22Rv1 (cell line): ENCODE measurements at regions not wholly inside any gene's neighbourhood (a gene's known extent, or its start where the extent isn't known, plus 50 kb on each side); places are given as distances from the start of the nearest gene placed in this dataset.
"Not testable (repeated sequence)": the region's sequence is repeated elsewhere in the genome, so short reads cannot be mapped to it uniquely, and the experiment has no call there.

Source experiments
- H3K27ac ChIP-seq: fragments of 450-650 bp; 2 replicates; pipeline ENCODE4 v1.5.1; 2017
- CTCF ChIP-seq: fragments of 450-650 bp; IDR thresholded peaks from 2 replicates; pipeline ENCODE4 v1.5.1; 2017; ENCODE audit warnings: mild to moderate bottlenecking
- ZFX ChIP-seq: fragments of 450-650 bp; IDR thresholded peaks from 2 replicates; pipeline ENCODE4 v1.6.1; 2017; ENCODE audit warnings: antibody characterized with exemption, borderline replicate concordance

DNA sequence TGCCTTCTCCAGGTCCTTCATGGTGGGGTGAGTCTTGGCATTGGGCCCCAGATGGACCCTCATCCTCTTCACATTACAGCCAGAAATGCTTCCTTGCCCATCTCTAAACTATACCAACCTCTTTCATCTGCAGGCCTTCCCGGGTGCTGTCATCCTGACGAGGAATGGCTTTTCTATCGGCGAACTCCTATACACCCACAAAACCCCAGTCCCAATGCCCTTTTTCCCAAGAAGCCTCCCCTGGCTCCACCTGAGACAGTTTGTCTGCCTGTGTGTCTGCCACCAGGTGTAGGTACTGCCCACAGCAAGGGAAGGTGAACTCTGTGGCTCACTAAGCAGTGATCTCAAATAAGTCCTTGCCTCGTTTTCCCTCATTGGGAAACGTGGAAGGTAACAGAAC is 55.3 kb downstream of the PTPRS start:
- TF ChIP-seq CTCF (no peak), ZFX (no peak)
- H3K27ac ChIP-seq = no peak overlapping the region

DNA sequence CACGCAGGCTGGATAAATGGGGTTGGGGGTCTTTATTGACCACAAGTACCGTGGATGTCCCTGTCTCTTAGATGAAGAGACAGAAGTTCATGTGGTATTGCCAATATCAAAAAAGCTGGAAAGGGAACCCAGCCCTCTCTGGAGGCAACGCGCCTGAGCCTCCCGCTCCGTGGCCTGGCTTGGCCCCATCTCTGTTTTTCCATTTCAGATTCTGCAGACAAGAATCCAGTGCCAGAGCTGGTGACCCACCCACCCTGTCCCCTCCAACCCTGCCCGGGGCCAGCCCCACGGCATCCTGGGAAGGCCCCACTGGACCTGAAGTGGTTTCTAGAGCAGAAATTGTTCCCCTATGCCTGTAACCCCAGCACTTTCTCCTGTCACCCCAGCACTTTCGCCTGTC is 57.7 kb downstream of the PTPRS start:
- H3K27ac ChIP-seq = no peak overlapping the region
- TF ChIP-seq ZFX (no peak), CTCF (no peak)

DNA sequence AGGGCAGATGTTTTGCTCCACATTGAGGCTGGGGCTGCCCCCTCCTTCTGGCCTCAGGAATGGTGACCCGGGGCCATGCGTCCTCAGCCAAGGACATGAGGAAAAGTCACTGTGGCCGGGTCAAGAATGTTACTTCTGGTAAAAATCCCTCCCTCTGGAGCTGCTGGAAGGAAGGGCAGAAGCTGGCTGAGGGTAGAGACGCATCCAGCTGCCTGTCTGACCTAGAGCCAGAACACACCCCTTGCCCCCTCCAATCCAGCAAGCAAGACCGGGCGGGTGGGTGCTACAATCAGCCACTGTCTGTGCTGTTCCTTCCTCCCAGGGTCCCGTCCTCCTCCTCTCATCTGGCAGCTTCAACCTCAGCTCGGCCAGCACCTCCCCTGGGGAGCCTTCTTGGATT is 59.0 kb downstream of the PTPRS start:
- H3K27ac ChIP-seq = no peak overlapping the region
- TF ChIP-seq ZFX (no peak), CTCF (no peak)

DNA sequence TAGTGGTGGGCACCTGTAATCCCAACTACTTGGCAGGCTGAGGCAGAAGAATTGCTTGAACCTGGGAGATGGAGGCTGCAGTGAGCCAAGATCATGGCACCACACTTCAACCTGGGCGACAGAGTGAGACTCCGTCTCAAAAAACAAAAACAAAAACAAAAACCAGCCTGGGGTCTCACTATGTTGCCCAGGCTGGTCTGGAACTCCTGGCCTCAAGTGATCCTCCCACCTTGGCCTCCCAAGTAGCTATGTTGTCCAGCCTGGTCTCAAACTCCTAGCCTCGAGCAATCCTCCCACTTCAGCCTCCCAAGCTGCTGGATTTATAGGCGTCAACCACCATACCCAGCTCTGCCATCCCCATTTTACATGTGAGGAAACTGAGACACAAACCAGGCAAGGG is 64.9 kb downstream of the PTPRS start:
- H3K27ac ChIP-seq = not testable (repeated sequence)

- TF ChIP-seq CTCF (no peak), ZFX (no peak)
- no peak overlapping the region for H3K27ac ChIP-seq
These were observed 66.8 kb downstream of the PTPRS start for GRCh38 chr19:5273782-5274181.

- no peak for TF ChIP-seq ZFX
- TF ChIP-seq CTCF = 0 out of 2 replicates have a peak, but pooled peaks have one; percentile 10
These were observed 69.5 kb downstream of the PTPRS start for GRCh38 chr19:5271145-5271544.

GRCh38 chr19:5269926-5270325 is 70.7 kb downstream of the PTPRS start:
- no peak overlapping the region for H3K27ac ChIP-seq
- no peak for TF ChIP-seq ZFX
- TF ChIP-seq CTCF = no peak

More at GRCh38 chr19:5271145-5271544, 69.5 kb downstream of the PTPRS start:
- no peak overlapping the region for H3K27ac ChIP-seq

DNA sequence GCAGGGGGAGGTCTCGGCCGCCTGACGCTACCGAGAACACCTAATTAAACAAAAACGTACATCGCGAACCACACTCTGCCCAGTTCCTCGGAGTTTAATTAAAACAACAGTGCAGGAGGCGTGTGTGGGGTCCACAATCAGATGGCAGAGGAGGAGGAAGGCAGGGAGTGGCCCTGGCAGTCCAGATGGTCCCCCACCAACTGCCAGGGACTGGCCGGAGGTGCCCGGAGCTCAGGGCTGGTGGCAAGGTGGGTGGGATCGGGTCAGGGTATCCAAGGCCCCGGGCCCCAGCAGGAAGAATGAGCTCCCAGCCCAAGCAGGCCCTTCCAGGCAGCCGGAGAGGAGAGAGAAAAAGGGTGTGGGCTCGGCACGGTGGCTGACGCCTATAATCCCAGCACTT is 71.3 kb downstream of the PTPRS start:
- H3K27ac ChIP-seq = no peak overlapping the region

More for the DNA sequence above, 71.3 kb downstream of the PTPRS start:
- no peak for TF ChIP-seq CTCF
